ENCODE measurements at regions not wholly inside any gene's neighbourhood (a gene's known extent, or its start where the extent isn't known, plus 50 kb on each side); places are given as distances from the start of the nearest gene placed in this dataset.

- no peak for TF ChIP-seq CTCF (IDR thresholded peaks at IDR 0.05; ENCODE audit: control insufficient read depth, insufficient read depth, low read depth, low read length, missing control alignments)
These were observed 280.1 kb downstream of the HAO1 start for GRCh38 chr20:7660165-7660564.

GRCh38 chr20:7665376-7665775 lies 274.9 kb downstream of the HAO1 start:
- no peak overlapping the region for H3K4me3 ChIP-seq (ENCODE audit: control insufficient read depth, low read depth, low read length)
- no peak for TF ChIP-seq CTCF (IDR thresholded peaks at IDR 0.05; ENCODE audit: control insufficient read depth, insufficient read depth, low read depth, low read length, missing control alignments)
- DNase-seq (ENCODE audit: low read depth) = no peak

More at GRCh38 chr20:7660165-7660564, 280.1 kb downstream of the HAO1 start:
- DNase-seq (ENCODE audit: low read depth) = no peak
- H3K4me3 ChIP-seq (ENCODE audit: control insufficient read depth, low read depth, low read length) = no peak overlapping the region

- no peak overlapping the region for H3K4me3 ChIP-seq (ENCODE audit: control insufficient read depth, low read depth, low read length)
- no peak for TF ChIP-seq CTCF (IDR thresholded peaks at IDR 0.05; ENCODE audit: control insufficient read depth, insufficient read depth, low read depth, low read length, missing control alignments)
- no peak for DNase-seq (ENCODE audit: low read depth)
These were observed 273.1 kb downstream of the HAO1 start for GRCh38 chr20:7667194-7667593.

GRCh38 chr20:7672571-7672970 lies 267.7 kb downstream of the HAO1 start:
- no peak for TF ChIP-seq CTCF (IDR thresholded peaks at IDR 0.05; ENCODE audit: control insufficient read depth, insufficient read depth, low read depth, low read length, missing control alignments)
- DNase-seq (ENCODE audit: low read depth) = no peak
- H3K4me3 ChIP-seq (ENCODE audit: control insufficient read depth, low read depth, low read length) = no peak overlapping the region

GRCh38 chr20:7673841-7674240 lies 266.4 kb downstream of the HAO1 start:
- TF ChIP-seq CTCF (IDR thresholded peaks at IDR 0.05; ENCODE audit: control insufficient read depth, insufficient read depth, low read depth, low read length, missing control alignments) = no peak
- H3K4me3 ChIP-seq (ENCODE audit: control insufficient read depth, low read depth, low read length) = no peak overlapping the region
- DNase-seq (ENCODE audit: low read depth) = peak; percentile 21

GRCh38 chr20:7682916-7683315 lies 257.3 kb downstream of the HAO1 start:
- no peak for TF ChIP-seq CTCF (IDR thresholded peaks at IDR 0.05; ENCODE audit: control insufficient read depth, insufficient read depth, low read depth, low read length, missing control alignments)
- H3K4me3 ChIP-seq (ENCODE audit: control insufficient read depth, low read depth, low read length) = no peak overlapping the region
- DNase-seq (ENCODE audit: low read depth) = no peak

GRCh38 chr20:7687065-7687464 lies 253.2 kb downstream of the HAO1 start:
- no peak for DNase-seq (ENCODE audit: low read depth)
- no peak for TF ChIP-seq CTCF (IDR thresholded peaks at IDR 0.05; ENCODE audit: control insufficient read depth, insufficient read depth, low read depth, low read length, missing control alignments)
- no peak overlapping the region for H3K4me3 ChIP-seq (ENCODE audit: control insufficient read depth, low read depth, low read length)

Measured in AG09309 (cell line).